ENCODE measurements at regions not wholly inside any gene's neighbourhood (a gene's known extent, or its start where the extent isn't known, plus 50 kb on each side); places are given as distances from the start of the nearest gene placed in this dataset.

- H3K27me3 ChIP-seq (replicated peaks; ENCODE audit: control insufficient read depth, insufficient read depth, low read length) = no peaks in the 10 kb centered on the region; the same call in 1 of the 2 replicates
- no peaks in the 10 kb centered on the region for H3K36me3 ChIP-seq (ENCODE audit: control insufficient read depth, insufficient read depth, low read length)
- DNase-seq (ENCODE audit: extremely low read depth, insufficient read length) = no peak
- no peak for TF ChIP-seq CTCF (IDR thresholded peaks at IDR 0.05; ENCODE audit: insufficient read depth, low read length, poor library complexity, severe bottlenecking)
- no peak overlapping the region for H3K4me3 ChIP-seq (replicated peaks; ENCODE audit: low read depth, low read length)
Measured at GRCh38 chr2:120850551-120850950, 114.9 kb downstream of the GLI2 start.

- no peak for TF ChIP-seq CTCF (IDR thresholded peaks at IDR 0.05; ENCODE audit: insufficient read depth, low read length, poor library complexity, severe bottlenecking)
- no peaks in the 10 kb centered on the region; the same call in 1 of the 2 replicates for H3K27me3 ChIP-seq (replicated peaks; ENCODE audit: control insufficient read depth, insufficient read depth, low read length)
- DNase-seq (ENCODE audit: extremely low read depth, insufficient read length) = no peak
- no peaks in the 10 kb centered on the region for H3K36me3 ChIP-seq (ENCODE audit: control insufficient read depth, insufficient read depth, low read length)
- no peak overlapping the region for H3K4me3 ChIP-seq (replicated peaks; ENCODE audit: low read depth, low read length)
Measured at GRCh38 chr2:120851116-120851773, 115.6 kb downstream of the GLI2 start.

- Histone ChIP-seq H3K4me3 (replicated peaks; ENCODE audit: low read depth, low read length) (no peak overlapping the region), H3K27me3 (replicated peaks; ENCODE audit: control insufficient read depth, insufficient read depth, low read length) (no peaks in the 10 kb centered on the region; the same call in 1 of the 2 replicates), H3K36me3 (ENCODE audit: control insufficient read depth, insufficient read depth, low read length) (no peaks in the 10 kb centered on the region)
- no peak for DNase-seq (ENCODE audit: extremely low read depth, insufficient read length)
- TF ChIP-seq CTCF (IDR thresholded peaks at IDR 0.05; ENCODE audit: insufficient read depth, low read length, poor library complexity, severe bottlenecking) = no peak
Measured at GRCh38 chr2:120852200-120852815, 116.6 kb downstream of the GLI2 start.

- no peak for DNase-seq (ENCODE audit: extremely low read depth, insufficient read length)
- H3K4me3 ChIP-seq (replicated peaks; ENCODE audit: low read depth, low read length) = no peak overlapping the region
- H3K36me3 ChIP-seq (ENCODE audit: control insufficient read depth, insufficient read depth, low read length) = no peaks in the 10 kb centered on the region
- H3K27me3 ChIP-seq (replicated peaks; ENCODE audit: control insufficient read depth, insufficient read depth, low read length) = no peaks in the 10 kb centered on the region; the same call in 1 of the 2 replicates
- TF ChIP-seq CTCF (IDR thresholded peaks at IDR 0.05; ENCODE audit: insufficient read depth, low read length, poor library complexity, severe bottlenecking) = no peak
Measured at GRCh38 chr2:120853306-120854013, 117.8 kb downstream of the GLI2 start.

GRCh38 chr2:120854014-120854620 is 118.4 kb downstream of the GLI2 start:
- no peaks in the 10 kb centered on the region for H3K36me3 ChIP-seq (ENCODE audit: control insufficient read depth, insufficient read depth, low read length)
- DNase-seq (ENCODE audit: extremely low read depth, insufficient read length) = no peak
- no peak for TF ChIP-seq CTCF (IDR thresholded peaks at IDR 0.05; ENCODE audit: insufficient read depth, low read length, poor library complexity, severe bottlenecking)
- H3K27me3 ChIP-seq (replicated peaks; ENCODE audit: control insufficient read depth, insufficient read depth, low read length) = no peaks in the 10 kb centered on the region; the same call in 1 of the 2 replicates
- H3K4me3 ChIP-seq (replicated peaks; ENCODE audit: low read depth, low read length) = no peak overlapping the region

Data from GM06990 (cell line).